ENCODE measurements at regions not wholly inside any gene's neighbourhood (a gene's known extent, or its start where the extent isn't known, plus 50 kb on each side); places are given as distances from the start of the nearest gene placed in this dataset.

DNA sequence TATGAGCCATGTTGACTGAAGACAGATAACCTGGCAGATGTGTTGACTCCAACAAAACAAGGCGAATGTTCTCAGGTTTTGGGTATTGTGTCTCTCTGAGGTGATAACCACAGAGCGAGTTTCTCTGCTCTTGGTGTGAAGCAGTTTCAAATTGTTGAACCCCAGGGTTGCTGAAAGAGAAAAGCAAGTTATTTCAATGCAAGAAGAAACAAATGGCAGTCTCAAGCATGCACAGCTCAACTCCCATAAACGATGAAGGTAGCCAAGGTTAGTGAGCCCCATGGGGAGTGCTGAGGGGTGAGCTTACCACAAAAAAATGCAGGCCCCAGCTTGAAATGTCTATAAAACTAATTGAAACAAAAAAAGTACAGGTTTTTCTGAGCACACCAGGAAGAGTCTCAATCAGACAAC is 220.8 kb upstream of the DAPK1 start:
- no peak overlapping the region for H3K4me3 ChIP-seq
- H3K4me1 ChIP-seq (ENCODE audit: control insufficient read depth in 1 of 2, low read depth in 2 of 2) = peaks cover 6 to 11% of the 10 kb centered on the region in 2 donors
- H3K27ac ChIP-seq = peak overlapping the region in 1 of 2 donors; percentile 19
- TF ChIP-seq, protein P1, sequence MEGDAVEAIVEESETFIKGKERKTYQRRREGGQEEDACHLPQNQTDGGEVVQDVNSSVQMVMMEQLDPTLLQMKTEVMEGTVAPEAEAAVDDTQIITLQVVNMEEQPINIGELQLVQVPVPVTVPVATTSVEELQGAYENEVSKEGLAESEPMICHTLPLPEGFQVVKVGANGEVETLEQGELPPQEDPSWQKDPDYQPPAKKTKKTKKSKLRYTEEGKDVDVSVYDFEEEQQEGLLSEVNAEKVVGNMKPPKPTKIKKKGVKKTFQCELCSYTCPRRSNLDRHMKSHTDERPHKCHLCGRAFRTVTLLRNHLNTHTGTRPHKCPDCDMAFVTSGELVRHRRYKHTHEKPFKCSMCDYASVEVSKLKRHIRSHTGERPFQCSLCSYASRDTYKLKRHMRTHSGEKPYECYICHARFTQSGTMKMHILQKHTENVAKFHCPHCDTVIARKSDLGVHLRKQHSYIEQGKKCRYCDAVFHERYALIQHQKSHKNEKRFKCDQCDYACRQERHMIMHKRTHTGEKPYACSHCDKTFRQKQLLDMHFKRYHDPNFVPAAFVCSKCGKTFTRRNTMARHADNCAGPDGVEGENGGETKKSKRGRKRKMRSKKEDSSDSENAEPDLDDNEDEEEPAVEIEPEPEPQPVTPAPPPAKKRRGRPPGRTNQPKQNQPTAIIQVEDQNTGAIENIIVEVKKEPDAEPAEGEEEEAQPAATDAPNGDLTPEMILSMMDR (IDR thresholded peaks at IDR 0.05) = no peak
- DNase-seq (ENCODE audit: low spot score) (no peak), ATAC-seq (ENCODE audit: insufficient number of reproducible peaks, low FRiP score, low read depth) (no peak)
- H3K27me3 ChIP-seq (replicated peaks; ENCODE audit: insufficient read depth) = no peaks in the 10 kb centered on the region
- H3K9me3 ChIP-seq = no peaks in the 10 kb centered on the region
- H3K36me3 ChIP-seq = no peaks in the 10 kb centered on the region

DNA sequence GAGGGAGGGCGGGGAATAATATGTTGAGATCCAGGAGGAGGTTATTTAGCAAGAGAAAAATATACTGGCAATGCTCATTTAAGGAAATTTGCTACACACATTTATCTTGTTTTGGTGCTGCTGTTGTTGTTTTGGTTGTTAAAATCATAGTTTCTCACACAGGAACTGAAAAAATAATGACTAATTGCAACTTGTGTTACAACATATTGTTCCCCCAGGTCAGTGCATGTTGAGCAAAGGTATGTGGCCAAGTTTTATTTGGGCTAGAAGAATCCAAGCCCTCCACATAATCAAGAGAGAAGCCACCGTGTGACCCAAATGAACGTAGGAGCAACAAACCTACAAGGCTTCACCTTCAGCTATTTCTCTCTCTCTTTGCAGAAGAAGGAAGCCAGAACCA is 220.3 kb upstream of the DAPK1 start:
- Histone ChIP-seq H3K9me3 (no peaks in the 10 kb centered on the region), H3K36me3 (no peaks in the 10 kb centered on the region), H3K4me1 (ENCODE audit: control insufficient read depth in 1 of 2, low read depth in 2 of 2) (peaks cover 10 to 11% of the 10 kb centered on the region in 2 donors), H3K27ac (peak overlapping the region in 1 of 2 donors; percentile 19), H3K4me3 (no peak overlapping the region), H3K27me3 (replicated peaks; ENCODE audit: insufficient read depth) (no peaks in the 10 kb centered on the region)
- TF ChIP-seq, protein P1 (IDR thresholded peaks at IDR 0.05) = no peak
- ATAC-seq (ENCODE audit: insufficient number of reproducible peaks, low FRiP score, low read depth) = no peak
- no peak for DNase-seq (ENCODE audit: low spot score)

DNA sequence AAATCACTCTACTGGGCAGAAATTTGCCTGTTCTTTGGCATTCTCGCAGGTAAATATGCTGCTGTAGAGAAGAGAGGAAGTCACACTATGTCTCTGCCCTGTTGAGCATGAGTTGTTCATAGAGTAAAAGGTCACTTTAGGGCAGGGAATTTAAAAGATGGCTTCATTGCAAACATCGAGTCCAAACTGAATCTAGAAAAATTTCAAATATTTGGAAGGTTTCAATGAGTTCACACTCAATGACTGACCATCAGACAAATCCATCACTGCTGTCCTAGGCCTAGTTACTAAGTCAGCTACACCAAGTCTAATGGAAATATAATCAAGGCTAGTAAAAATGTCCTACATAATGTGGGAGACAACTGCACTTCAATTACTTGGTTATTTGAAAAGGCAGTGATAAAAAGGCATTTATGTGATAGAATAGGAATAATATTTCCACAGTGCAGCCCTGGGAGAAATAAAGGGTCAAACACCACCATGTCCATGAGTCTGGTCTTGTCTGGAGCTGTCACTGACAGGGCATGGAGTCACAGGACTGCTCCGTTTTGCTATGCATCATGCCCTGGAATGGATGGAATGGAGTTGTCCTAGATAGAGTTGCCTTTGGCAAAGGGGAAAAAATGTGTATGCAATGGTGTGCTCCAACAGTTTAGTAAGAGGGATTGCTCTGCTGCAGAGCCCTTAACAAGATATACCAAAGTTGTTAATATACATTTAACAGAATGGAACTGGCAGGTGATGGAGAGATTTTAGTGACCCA is 218.5 kb upstream of the DAPK1 start:
- Histone ChIP-seq H3K4me3 (no peak overlapping the region), H3K4me1 (ENCODE audit: control insufficient read depth in 1 of 2, low read depth in 2 of 2) (peaks cover 11 to 19% of the 10 kb centered on the region in 2 donors), H3K27ac (peak overlapping the region; percentile 35 to 37), H3K9me3 (no peaks in the 10 kb centered on the region), H3K36me3 (no peaks in the 10 kb centered on the region), H3K27me3 (replicated peaks; ENCODE audit: insufficient read depth) (no peaks in the 10 kb centered on the region)
- TF ChIP-seq, protein P1 (IDR thresholded peaks at IDR 0.05) = no peak
- no peak for ATAC-seq (ENCODE audit: insufficient number of reproducible peaks, low FRiP score, low read depth)
- no peak for DNase-seq (ENCODE audit: low spot score)

DNA sequence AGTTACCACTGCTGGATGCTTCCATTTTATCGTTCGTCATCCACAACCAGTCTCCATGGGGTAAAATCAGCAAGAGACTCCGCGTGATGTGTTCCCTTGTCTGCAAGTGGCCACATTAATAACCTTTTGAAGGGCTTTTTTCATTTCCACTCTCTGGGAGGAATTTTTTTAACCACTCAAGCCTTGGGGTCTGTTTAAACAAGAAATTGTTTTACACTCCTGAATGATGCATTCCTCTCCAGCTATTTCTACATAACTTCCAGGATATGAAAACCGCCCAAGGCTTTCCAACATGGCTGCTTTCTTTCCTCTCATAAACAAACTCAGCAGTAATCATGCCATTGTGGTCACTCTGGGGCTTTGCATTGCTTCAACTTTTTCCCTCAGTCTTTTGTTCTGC is 217.2 kb upstream of the DAPK1 start:
- ATAC-seq (ENCODE audit: insufficient number of reproducible peaks, low FRiP score, low read depth) (no peak), DNase-seq (ENCODE audit: low spot score) (no peak)
- H3K27ac ChIP-seq = no peak overlapping the region

DNA sequence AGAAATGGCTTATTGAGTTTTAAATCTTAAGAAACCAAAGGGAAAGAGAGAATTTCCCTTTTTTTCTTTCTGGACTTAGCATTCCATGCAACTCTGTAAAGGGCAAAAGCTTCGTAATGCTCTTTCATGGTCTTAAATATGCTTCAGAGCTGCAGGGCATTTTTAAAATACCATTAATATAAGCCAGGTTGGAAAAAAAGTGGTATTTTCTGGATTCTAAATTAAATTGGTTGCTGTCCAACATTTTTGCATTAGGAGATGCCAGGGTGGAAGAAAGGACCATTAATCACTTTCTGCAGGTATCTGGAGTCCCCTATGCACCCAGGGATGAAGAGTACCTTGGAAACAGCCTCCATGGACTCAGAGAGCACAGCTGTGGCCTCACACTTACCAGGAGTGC is 215.1 kb upstream of the DAPK1 start:
- H3K27ac ChIP-seq = peak overlapping the region in 1 of 2 donors; percentile 32
- TF ChIP-seq, protein P1 (IDR thresholded peaks at IDR 0.05) = no peak
- H3K4me1 ChIP-seq (ENCODE audit: control insufficient read depth in 1 of 2, low read depth in 2 of 2) = peaks cover 11 to 38% of the 10 kb centered on the region in 2 donors
- no peak overlapping the region for H3K4me3 ChIP-seq
- H3K9me3 ChIP-seq = no peaks in the 10 kb centered on the region
- ATAC-seq (ENCODE audit: insufficient number of reproducible peaks, low FRiP score, low read depth) (no peak), DNase-seq (ENCODE audit: low spot score) (no peak)
- H3K27me3 ChIP-seq (replicated peaks; ENCODE audit: insufficient read depth) = no peaks in the 10 kb centered on the region
- no peaks in the 10 kb centered on the region for H3K36me3 ChIP-seq

More for the DNA sequence above, 217.2 kb upstream of the DAPK1 start:
- Histone ChIP-seq H3K4me1 (ENCODE audit: control insufficient read depth in 1 of 2, low read depth in 2 of 2) (peaks cover 11 to 31% of the 10 kb centered on the region in 2 donors), H3K27me3 (replicated peaks; ENCODE audit: insufficient read depth) (no peaks in the 10 kb centered on the region), H3K36me3 (no peaks in the 10 kb centered on the region), H3K9me3 (no peaks in the 10 kb centered on the region), H3K4me3 (no peak overlapping the region)
- TF ChIP-seq, protein P1 (IDR thresholded peaks at IDR 0.05) = no peak
